ENCODE measurements at regions not wholly inside any gene's neighbourhood (a gene's known extent, or its start where the extent isn't known, plus 50 kb on each side); places are given as distances from the start of the nearest gene placed in this dataset.

- DNase-seq (ENCODE audit: low spot score), result no peak
Observed at GRCh38 chr21:35321322-35322200, 272.5 kb upstream of the RUNX1 start.

GRCh38 chr21:35319684-35320283, 270.7 kb upstream of the RUNX1 start:
- DNase-seq (ENCODE audit: low spot score), result no peak

DNA sequence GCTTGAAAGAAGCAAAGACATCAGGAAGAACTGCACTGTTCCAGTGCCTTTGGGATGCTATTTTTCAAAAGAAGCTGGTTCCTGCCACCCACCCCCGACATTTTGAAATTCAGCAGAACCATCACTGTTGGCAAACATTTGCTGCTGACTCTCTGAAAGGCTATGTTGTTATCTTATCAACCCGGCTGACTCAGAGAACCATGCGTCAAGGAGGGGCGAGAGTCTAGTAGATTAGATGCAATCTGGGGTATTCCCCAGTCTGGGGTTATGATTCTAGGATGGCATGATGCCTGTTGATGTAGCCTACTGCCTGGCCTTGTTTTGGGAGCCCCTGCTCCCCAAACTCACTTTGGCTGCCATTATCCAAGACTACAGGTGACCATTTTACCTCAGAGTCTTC, 267.8 kb upstream of the RUNX1 start:
- DNase-seq (ENCODE audit: low spot score), result no peak

DNA sequence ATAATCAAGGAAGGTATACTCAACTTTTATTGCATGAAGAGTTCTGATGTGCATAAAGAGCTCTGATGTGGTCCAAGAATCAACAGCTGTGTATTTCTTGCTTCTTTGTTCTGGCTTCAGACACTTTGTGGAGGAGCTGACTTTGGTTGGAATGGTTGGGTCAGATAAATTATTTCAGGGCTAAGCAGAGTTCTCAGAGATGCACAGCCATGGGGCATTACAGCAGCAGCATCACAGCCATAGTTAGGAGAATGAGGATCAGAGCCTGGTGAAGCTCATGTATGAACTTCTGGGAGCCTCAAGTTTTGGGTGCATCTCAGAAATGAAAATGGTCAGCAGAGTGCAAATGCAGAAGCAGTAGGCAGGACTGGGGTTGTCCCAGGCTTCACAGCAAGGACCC, 267.4 kb upstream of the RUNX1 start:
- no peak for DNase-seq (ENCODE audit: low spot score)

GRCh38 chr21:35314857-35315582, 265.9 kb upstream of the RUNX1 start:
- DNase-seq (ENCODE audit: low spot score), result no peak

DNA sequence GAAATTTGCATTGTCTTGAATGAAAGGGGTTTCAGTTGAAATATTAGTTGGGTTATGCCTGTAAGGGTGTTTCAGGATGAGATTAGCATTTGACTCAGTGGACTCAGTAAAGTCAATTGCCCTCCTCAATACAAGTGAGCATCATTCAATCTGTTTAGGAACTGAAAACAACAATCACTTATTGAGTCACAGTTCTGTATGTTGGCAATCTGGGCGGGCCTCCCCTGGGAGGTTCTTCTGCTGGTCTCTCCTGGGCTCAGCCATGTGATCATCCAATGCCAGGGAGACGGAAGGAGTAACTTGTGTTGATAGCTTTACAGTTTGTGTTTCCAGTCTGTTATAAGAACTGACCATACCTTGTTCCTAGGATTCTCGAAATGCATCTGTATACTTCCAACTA, 262.9 kb upstream of the RUNX1 start:
- DNase-seq (ENCODE audit: low spot score), result no peak

DNA sequence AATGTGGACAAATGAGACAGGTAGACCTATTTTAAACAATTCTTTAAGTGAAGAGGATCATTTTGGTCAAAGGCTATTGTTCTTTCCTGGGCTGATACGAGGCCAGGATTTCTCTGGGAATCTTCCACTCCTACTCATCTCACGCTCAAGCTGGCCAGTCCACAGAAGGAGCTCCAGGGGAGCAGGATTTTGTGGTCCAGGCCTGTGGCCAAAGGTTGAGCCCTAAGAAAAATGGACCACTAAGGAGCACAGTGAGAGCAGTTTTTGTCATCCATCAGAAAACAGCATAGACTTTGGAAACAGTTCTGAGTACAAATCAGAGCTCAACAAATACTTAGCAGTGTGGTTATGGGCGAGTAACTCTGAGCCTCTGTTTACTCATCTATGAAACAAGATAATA, 260.2 kb upstream of the RUNX1 start:
- no peak for DNase-seq (ENCODE audit: low spot score)

DNA sequence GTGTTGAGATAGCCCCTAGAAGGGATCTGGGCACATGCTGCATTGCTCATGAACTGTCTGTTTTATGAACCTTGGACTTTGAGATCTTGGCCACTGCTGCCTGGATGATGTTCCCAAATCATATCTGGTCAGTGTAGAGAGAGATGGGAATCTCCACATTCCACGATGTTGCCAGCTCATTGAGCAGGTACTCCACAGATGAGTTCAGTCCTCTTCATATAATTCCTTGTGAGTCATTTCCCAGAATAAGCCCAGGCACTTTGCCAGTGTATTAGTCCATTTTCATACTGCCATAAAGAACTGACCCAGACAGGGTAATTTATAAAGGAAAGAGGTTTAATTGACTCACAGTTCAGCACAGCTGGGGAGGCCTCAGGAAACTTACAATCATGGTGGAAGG, 254.0 kb upstream of the RUNX1 start:
- no peak for DNase-seq (ENCODE audit: low spot score)

GRCh38 chr21:35298757-35299156, 249.7 kb upstream of the RUNX1 start:
- DNase-seq (ENCODE audit: low spot score), result no peak

- DNase-seq (ENCODE audit: low spot score), result no peak
Observed at GRCh38 chr21:35297665-35298064, 248.6 kb upstream of the RUNX1 start.

DNA sequence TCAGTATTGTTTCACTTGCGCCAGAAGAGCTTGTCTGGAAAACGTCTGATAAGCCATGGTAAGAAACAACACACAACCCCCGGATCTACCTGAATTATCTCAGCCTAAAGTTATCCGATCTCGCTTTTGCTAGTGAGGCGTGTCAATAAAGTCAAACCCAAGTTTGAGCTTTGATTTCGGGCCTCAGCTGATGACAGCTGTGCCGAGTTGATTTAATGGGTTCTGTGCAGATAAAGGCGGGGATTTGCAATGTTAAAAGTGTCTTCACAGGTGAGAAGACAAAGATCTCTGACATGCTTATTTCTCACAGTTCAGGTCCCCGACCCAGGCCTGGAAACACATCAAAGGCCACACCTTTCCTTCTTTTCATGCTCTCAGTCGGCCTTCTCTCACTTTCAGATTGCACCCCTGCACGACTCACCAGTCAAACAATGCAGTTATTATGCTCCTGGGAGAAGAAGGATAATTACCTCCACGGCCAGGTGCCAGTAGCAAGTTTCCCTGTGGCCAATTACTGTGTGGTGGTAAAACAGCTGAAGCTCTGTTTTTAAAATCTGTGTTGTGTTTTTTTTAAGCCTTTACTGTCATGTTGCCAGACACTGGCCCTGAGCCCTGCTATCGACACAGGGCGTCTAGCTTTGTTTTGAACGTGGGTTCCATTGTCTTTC, 245.3 kb upstream of the RUNX1 start:
- DNase-seq (ENCODE audit: low spot score), result no peak

DNA sequence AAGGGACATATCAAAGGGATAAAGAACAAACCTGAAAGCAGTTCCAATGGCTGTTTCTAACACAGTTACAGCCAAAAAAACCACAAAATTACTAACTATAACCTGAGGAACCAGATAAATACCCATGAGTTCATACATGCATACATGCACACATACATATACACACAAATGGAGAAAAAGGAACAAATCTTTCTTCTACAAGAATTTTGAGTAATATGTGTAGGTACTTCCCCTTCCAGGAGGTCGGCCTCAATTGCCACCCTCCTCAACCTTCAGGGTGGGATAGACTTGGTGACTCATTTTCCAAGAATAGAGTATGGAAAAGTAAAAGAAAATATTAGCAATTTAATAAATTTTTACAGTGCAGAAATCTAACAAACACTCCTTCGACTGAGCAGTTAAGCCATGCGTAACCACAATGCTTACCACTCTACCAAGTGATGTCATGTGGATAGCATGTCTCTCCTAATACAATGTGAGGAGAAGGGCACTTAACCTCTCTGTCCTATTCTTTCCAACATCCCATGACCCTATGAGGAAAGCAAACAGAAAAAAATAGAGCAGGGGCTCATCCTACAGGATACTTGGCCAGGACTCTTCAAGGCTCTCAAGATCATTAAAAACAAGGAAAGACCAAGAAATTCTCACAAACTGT, 243.0 kb upstream of the RUNX1 start:
- DNase-seq (ENCODE audit: low spot score), result no peak

GRCh38 chr21:35291034-35291433, 241.9 kb upstream of the RUNX1 start:
- no peak for DNase-seq (ENCODE audit: low spot score)

DNA sequence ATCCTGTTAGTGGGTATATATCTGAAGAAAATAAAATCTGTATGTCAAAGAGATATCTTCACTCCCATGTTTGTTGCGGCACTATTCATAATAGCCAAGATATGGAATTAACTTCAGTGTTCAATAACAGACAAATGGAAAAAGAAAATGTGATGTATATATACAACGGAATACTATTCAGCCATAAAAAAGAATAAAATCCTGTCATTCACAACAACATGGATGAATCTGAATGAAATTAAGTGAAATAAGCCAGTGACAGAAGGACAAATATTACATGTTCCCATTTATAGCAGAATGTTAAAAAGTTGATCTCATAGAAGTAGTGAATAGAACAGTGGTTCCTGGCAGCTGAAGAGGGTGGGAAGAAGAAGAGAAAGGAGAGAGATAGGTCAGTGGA, 239.1 kb upstream of the RUNX1 start:
- no peak for DNase-seq (ENCODE audit: low spot score)

DNA sequence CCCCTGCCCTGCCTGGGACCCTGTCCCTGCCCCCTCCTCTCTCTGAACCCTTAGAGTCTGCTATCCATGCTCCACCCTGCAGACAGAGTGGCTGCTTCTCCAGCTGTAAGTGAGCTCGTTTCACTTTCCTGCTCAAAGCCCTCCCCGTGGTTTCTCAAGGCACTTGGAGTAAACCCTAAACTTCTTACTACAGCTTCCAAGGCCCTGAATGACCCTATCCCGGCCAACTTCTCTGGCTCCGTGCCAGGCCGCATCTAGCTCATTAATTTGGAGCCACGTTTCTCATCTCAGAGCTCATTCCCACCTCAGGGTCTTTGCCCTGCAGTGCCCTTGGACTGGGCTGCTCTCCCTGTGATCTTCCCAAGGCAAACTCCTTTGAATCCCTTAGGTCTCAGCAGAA, 235.1 kb upstream of the RUNX1 start:
- no peak for DNase-seq (ENCODE audit: low spot score)

DNA sequence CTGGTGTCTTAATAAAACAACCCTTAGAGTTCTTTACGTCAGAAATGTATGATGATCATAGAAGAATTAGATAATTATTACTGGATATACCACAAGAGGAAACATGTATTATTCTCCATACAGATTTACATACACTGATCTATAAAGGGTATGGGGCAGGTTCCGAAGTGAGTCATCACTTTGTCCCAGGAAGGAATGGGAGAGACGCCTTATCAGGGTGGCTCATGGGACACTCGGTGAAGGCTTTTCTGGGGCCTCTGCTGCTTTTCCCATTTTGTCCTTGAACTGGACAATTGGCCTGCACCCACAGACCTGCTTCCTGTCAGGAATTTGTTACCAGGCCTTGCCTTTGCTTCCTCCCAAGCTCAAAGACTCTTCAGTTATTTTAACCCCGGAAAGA, 233.8 kb upstream of the RUNX1 start:
- no peak for DNase-seq (ENCODE audit: low spot score)

- DNase-seq (ENCODE audit: low spot score), result no peak
Observed at GRCh38 chr21:35281956-35282355, 232.9 kb upstream of the RUNX1 start.

- DNase-seq (ENCODE audit: low spot score), result no peak
Observed at GRCh38 chr21:35280231-35280630, 231.1 kb upstream of the RUNX1 start.

GRCh38 chr21:35275776-35276175, 226.7 kb upstream of the RUNX1 start:
- DNase-seq (ENCODE audit: low spot score), result no peak

DNA sequence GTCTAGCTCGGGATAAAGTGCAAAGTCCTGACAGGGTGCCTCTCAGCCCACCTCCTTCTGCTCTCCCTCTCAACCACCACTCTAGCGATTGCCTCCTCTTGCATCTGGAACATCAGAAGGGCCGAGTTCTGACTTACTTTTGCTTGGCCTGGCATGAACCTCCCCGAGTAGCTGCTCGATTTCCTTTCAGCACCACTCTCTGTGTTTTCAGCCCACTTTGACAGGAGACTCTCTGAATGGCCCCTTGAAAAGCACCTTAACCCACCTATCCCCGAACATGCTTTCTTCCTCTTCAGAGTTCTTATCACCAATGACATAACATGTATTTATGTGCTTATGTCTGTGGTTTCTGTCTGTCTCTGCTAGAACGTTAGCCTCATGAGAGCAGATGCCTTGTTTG, 225.8 kb upstream of the RUNX1 start:
- DNase-seq (ENCODE audit: low spot score), result no peak

DNA sequence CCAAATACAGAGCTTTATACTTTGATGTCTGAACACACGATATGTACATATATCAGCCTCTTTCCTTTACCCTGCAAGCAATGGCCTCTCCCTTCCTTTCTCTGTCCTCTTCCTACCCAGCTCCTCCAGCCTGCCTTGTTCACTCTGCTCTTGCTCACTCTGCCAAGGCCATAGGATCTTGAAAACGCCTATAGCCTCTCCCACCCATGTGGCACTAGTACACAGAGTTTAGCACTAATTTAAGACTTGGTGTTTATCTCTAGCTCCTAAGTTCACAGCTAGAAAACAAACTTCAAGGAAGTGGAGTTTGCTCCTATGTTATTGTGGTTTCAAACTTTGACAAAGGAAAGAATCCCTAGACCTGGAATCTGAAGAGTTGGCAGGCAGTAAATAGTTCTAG, 225.0 kb upstream of the RUNX1 start:
- DNase-seq (ENCODE audit: low spot score), result no peak

DNA sequence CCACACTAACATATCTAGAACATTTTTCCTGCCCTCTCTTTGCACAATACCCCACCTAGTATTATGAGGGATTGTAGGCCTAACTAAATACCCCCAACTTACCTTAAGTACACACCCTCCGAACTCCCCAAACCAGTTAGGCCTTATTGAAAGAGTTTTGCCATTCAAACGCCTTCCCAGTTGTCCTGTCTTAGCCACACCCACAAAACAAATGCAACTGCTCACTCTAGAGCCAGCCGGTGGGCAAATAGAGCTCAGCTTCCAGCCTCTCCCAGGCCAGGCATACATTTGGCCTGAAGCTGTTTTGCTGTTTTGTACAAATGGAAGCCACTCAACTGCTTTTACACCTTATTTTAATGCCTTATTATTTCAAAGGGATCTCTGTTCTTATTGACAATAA, 224.2 kb upstream of the RUNX1 start:
- no peak for DNase-seq (ENCODE audit: low spot score)

All from SK-N-DZ (cell line).